Naive thymus-derived CD8-positive, alpha-beta T cell (primary cell): ENCODE measurements at regions not wholly inside any gene's neighbourhood (a gene's known extent, or its start where the extent isn't known, plus 50 kb on each side); places are given as distances from the start of the nearest gene placed in this dataset.
"Not testable (repeated sequence)": the region's sequence is repeated elsewhere in the genome, so short reads cannot be mapped to it uniquely, and the experiment has no call there.

ENCODE experiments used
- ATAC-seq, 2 donors: fragments of 150-1000 bp; cut with Tn5 transposase in 1 of 2; sonication (Bioruptor Pico), chemical (Tn5 transposase) in 1 of 2; 1 replicate in 1 of 2; 2 replicates in 1 of 2; pipeline ENCODE4 v1.10.0; 2021; ENCODE audit warnings: mild to moderate bottlenecking in 2 of 2, moderate library complexity in 2 of 2
- POLR2A ChIA-PET: fragments of 350-600 bp; sonication (Branson Sonifier 250); formaldehyde crosslinking; loops from one replicate; lab custom pipeline; 2021; ENCODE audit warnings: antibody characterized with exemption; lab: Charles Lee
- DNase-seq, 10 donors: peaks; one replicate each; pipeline versions ENCODE4 v3.0.0 to v3.0.0-alpha.2; 2020 to 2022
- H3K27ac Mint-ChIP-seq, 10 donors: one replicate each; pipeline ENCODE4 v1.8.0; 2020 to 2022; ENCODE audit warnings: mild to moderate bottlenecking in 10 of 10, mixed read lengths in 10 of 10, moderate library complexity in 4 of 10, inconsistent platforms in 1 of 10
- H3K27me3 Mint-ChIP-seq, 5 donors: one replicate each; pipeline ENCODE4 v1.8.0; 2021 to 2022; ENCODE audit warnings: mixed read lengths in 5 of 5
- H3K36me3 Mint-ChIP-seq, 3 donors: one replicate each; pipeline ENCODE4 v1.8.0; 2020 to 2022; ENCODE audit warnings: mixed read lengths in 3 of 3, mild to moderate bottlenecking in 2 of 3, inconsistent platforms in 1 of 3
- H3K4me1 Mint-ChIP-seq, 4 donors: one replicate each; pipeline ENCODE4 v1.8.0; 2021 to 2022; ENCODE audit warnings: mixed read lengths in 4 of 4
- H3K4me3 Mint-ChIP-seq, 10 donors: one replicate each; pipeline ENCODE4 v1.8.0; 2020 to 2022; ENCODE audit warnings: mild to moderate bottlenecking in 10 of 10, mixed read lengths in 10 of 10, moderate library complexity in 6 of 10, inconsistent platforms in 1 of 10
- H3K9me3 Mint-ChIP-seq, 9 donors: one replicate each; pipeline ENCODE4 v1.8.0; 2020 to 2022; ENCODE audit warnings: mixed read lengths in 9 of 9, mild to moderate bottlenecking in 3 of 9, inconsistent platforms in 1 of 9, moderate library complexity in 1 of 9

DNA sequence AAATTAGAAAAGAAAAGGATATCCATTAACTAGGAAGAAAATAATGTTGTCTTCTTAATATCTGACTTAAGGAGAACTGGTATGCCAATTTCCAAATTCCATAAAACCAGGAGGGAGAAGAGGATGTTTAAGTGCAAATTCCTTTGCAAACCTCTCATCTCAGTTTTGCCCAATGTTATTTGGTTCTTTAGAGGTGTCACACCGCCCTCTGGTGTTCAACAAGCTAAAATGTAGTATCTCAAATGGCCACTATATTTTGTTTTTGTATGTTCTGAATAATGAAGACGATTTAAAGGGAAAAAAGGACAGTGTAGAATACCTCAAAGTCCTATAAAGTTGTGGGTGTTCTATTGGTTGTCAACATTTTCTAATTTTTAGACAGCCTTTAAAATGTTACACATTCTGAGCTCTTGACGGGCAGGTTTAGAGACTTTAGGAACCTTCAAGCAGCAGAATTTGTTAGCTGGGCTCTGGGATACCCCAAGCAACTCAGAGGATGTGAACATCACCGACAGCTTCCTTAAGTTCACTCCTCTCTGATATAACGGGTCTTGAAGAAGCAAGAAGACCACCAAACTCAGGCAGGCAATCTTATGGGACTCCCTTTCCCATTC lies 458.3 kb downstream of the MFSD1 start:
- no peaks in the 10 kb centered on the region for H3K9me3 Mint-ChIP-seq
- no peak overlapping the region for H3K4me3 Mint-ChIP-seq
- H3K27me3 Mint-ChIP-seq = peaks cover 7 to 21% (median 13%) of the 10 kb centered on the region in 5 donors
- POLR2A ChIA-PET = no interaction called here
- no peak for ATAC-seq
- peak in 5 of 10 donors; percentile 20 to 64 (median 40) for DNase-seq
- no peak overlapping the region for H3K27ac Mint-ChIP-seq
- H3K4me1 Mint-ChIP-seq = no peaks in the 10 kb centered on the region
- no peaks in the 10 kb centered on the region for H3K36me3 Mint-ChIP-seq

DNA sequence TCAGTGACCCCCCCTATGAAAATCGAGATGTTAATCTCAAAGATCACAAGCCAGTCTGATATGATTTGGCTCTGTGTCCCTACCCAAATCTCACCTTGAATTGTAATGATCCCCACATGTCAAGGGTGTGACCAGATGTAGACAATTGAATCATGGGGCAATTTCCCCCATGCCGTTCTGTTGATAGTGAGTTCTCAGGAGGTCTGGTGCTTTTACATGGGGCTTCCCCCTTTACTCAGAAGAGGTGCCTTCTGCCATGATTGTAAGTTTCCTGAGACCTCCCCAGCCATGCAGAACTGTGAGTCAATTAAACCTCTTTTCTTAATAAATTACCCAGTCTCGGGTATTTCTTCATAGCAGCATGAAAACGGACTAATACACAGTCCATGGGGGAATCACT lies 459.5 kb downstream of the MFSD1 start:
- ATAC-seq, H3K4me3 Mint-ChIP-seq, DNase-seq, POLR2A ChIA-PET, H3K36me3 Mint-ChIP-seq, H3K9me3 Mint-ChIP-seq, H3K4me1 Mint-ChIP-seq, H3K27ac Mint-ChIP-seq: not testable (repeated sequence)
- H3K27me3 Mint-ChIP-seq = peaks cover 3 to 19% (median 10%) of the 10 kb centered on the region in 5 donors

DNA sequence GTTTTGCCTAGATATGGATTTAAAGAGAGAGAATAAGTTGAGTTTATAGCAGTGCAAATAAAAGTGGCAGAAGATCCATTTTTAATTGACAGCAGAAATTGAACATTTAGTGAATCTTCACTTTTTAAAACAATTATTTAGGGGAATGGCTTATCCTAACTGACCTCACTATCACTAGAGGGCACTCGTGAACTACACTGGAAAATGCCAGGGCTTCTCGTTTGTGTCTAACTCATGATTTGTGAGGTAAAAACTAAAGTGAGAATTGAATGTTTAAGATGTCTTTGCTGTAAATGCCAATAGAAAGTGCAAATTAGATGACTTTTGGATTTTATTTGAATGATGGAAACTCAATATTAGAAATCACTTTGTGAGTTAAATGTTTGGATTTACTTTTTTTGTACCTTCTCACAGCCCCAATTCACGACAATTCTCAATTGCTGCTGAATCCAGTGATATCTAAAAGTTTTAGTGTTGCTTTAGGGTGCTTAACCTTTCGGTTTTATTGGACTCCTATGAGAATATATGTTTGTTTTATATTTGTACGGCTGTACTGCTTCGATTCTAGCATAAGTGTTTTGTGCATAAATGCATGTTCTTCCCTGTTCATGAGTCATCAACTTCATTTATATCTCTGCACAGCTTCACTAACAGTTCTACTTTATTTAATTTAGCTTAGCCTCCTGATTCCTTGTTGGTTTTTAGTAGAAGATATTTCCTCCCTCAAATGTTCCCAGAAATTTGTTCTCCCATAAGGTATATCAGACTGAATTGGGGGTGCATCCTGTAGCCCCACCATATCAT lies 462.1 kb downstream of the MFSD1 start:
- H3K9me3 Mint-ChIP-seq = no peaks in the 10 kb centered on the region
- POLR2A ChIA-PET = no interaction called here
- no peak overlapping the region for H3K27ac Mint-ChIP-seq
- H3K4me1 Mint-ChIP-seq = peaks cover 0 to 2% (median 0%) of the 10 kb centered on the region in 4 donors
- no peak overlapping the region for H3K4me3 Mint-ChIP-seq
- H3K27me3 Mint-ChIP-seq = peaks cover under 1 to 11% (median 4%) of the 10 kb centered on the region in 5 donors
- H3K36me3 Mint-ChIP-seq = no peaks in the 10 kb centered on the region
- ATAC-seq (no peak), DNase-seq (no peak)

DNA sequence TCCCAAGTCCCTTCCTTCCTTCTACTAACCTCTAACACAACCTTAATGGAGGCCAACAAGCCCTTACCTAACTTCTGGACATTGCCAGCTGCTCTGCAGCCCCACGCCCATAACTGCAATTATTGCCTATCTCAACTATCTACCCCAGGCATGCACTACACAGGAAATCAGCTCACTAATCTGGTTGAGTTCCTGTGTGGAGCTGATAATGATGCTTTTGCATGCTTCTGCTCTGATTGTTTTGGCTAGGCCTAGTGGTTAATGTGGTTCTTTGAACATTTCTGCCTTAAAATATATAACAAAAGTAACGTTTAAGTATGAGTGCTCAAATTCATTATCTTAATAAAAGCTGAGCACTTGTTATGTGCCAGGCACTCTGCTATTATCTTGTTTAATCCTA lies 463.9 kb downstream of the MFSD1 start:
- POLR2A ChIA-PET = no interaction called here
- Mint-ChIP-seq H3K36me3 (no peaks in the 10 kb centered on the region), H3K27me3 (peaks cover 2 to 14% (median 8%) of the 10 kb centered on the region in 5 donors), H3K4me1 (peaks cover 0 to 2% (median 0%) of the 10 kb centered on the region in 4 donors), H3K4me3 (no peak overlapping the region), H3K27ac (no peak overlapping the region), H3K9me3 (no peaks in the 10 kb centered on the region)
- DNase-seq (no peak), ATAC-seq (no peak)

DNA sequence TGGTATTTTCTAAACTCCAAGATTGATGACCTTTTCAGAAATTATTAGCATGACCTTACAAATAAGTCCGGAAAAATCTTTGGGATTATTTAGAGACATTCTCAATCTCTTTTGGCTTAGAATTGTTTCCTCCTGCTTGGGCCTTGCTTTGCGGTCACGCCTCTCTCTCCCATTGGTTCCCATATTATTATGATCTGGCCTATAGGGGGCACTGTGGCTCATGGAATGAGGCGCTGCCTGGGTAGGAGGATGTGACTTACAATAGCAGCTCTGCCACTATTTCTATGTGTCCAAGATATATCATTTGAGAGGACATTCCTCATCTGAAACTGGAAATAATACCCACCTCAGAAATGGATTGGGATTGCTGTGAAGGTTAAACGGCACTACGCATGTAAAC lies 464.9 kb downstream of the MFSD1 start:
- Mint-ChIP-seq H3K36me3 (no peaks in the 10 kb centered on the region), H3K27ac (no peak overlapping the region), H3K4me1 (peaks cover 0 to 2% (median 0%) of the 10 kb centered on the region in 4 donors), H3K9me3 (no peaks in the 10 kb centered on the region), H3K27me3 (peaks cover 1 to 10% (median 7%) of the 10 kb centered on the region in 5 donors), H3K4me3 (no peak overlapping the region)
- no peak for ATAC-seq
- POLR2A ChIA-PET = no interaction called here
- no peak for DNase-seq

DNA sequence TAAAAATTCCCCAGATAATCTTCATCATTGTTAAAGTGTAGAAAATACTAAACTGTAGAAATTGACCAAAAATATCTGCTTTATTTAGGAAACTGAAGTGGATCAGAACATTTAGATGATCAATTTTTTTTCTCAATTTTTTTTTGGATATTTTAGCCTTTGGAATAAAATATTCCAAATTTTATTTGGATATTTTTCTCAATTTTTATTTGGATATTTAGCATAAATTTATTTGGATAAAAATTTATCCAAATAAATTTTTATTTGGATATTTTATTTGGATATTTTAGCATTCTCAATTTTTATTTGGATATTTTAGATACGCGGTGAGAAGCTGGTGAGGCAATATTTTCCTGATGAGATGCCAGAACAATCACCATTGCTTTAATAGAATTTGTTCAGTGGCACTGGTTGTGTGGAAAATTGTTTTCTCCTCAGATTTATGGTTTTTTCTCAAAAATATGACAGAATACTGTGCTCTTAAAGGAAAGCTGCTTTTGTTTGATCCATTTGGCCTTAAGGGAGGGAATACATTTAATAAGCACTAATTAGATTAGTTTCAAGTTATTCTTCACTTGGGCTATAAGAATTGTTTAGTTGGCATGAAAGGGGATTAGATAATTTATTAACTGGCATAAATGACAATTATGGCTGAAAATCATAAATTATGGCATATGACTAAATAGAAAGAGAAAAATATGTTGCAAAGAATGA lies 470.1 kb downstream of the MFSD1 start:
- Mint-ChIP-seq H3K4me1 (no peaks in the 10 kb centered on the region), H3K4me3 (no peak overlapping the region), H3K9me3 (no peaks in the 10 kb centered on the region), H3K27me3 (peaks cover 0 to 10% (median 6%) of the 10 kb centered on the region in 5 donors), H3K27ac (no peak overlapping the region), H3K36me3 (no peaks in the 10 kb centered on the region)
- ATAC-seq (no peak), DNase-seq (no peak)
- POLR2A ChIA-PET = no interaction called here

DNA sequence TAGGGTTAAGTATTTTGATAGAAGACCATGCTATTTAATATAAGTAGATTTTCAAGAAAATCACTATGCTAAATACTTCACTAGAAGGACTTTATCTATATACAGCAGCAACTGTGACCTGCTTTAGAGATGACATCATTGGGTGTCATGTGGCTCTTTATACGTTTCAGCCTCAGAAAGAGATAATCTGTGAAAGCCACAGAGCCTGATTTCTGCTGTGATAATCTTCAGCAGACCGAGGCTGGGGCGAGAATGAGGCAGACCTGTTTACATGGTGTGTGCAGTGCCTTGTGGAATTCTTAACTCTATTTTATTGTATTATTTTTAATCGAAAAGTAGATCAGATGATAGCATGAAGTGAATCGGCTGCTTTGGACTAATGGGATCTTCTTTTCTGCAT lies 471.2 kb downstream of the MFSD1 start:
- no peak overlapping the region for H3K4me3 Mint-ChIP-seq
- H3K27me3 Mint-ChIP-seq = peaks cover 0 to 9% (median 6%) of the 10 kb centered on the region in 5 donors
- no peak overlapping the region for H3K27ac Mint-ChIP-seq
- DNase-seq (no peak), ATAC-seq (no peak)
- H3K4me1 Mint-ChIP-seq = no peaks in the 10 kb centered on the region
- peaks cover 0 to 2% (median 0%) of the 10 kb centered on the region in 9 donors for H3K9me3 Mint-ChIP-seq
- POLR2A ChIA-PET = no interaction called here
- no peaks in the 10 kb centered on the region for H3K36me3 Mint-ChIP-seq

DNA sequence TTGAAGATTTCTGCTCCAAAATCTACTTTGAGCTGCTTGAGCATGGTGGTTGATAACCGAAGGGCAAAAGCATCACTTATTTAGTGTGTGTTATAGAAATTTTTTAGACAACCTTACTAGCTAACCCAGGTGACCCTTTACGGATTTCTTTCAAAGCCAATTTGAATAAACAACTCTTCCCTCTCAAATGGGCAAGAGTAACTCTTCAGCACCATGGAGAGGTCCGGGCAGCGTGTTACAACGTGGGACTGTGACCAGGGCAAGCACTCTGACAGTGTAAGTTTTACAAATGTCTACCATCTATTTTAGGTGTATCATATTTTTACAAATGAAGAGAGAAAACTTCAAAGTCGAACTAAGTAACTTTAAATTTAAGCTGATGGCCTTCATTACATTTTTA lies 471.8 kb downstream of the MFSD1 start:
- H3K27me3 Mint-ChIP-seq = peaks cover 0 to 9% (median 6%) of the 10 kb centered on the region in 5 donors
- POLR2A ChIA-PET = no interaction called here
- no peak overlapping the region for H3K27ac Mint-ChIP-seq
- H3K4me1 Mint-ChIP-seq = no peaks in the 10 kb centered on the region
- H3K36me3 Mint-ChIP-seq = no peaks in the 10 kb centered on the region
- H3K9me3 Mint-ChIP-seq = peaks cover 0 to 4% (median 0%) of the 10 kb centered on the region in 9 donors
- no peak for ATAC-seq
- H3K4me3 Mint-ChIP-seq = no peak overlapping the region
- no peak for DNase-seq

DNA sequence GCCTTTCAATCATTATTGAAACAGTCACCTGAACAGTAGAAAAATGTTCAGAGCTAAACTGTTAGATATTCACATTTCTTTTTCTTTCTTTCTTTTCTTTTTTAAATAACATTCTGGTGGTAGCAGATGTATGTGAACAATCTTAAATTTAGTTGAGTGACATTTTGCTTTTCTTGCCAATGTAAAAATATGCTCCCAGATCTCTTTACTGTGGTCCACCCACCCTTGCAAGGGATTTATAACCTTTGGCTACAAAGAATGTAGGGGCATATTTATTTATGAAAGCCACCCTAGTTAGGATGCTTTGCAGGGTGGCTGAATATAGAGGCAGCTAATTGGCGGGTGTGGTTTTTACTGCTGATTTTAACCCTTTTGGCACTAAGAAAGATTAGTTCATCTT lies 473.9 kb downstream of the MFSD1 start:
- Mint-ChIP-seq H3K27me3 (peaks cover 0 to 4% (median 2%) of the 10 kb centered on the region in 5 donors), H3K4me1 (no peaks in the 10 kb centered on the region), H3K36me3 (no peaks in the 10 kb centered on the region), H3K4me3 (no peak overlapping the region), H3K27ac (no peak overlapping the region), H3K9me3 (peaks cover 0 to 10% (median 2%) of the 10 kb centered on the region in 9 donors)
- no peak for ATAC-seq
- POLR2A ChIA-PET = no interaction called here
- DNase-seq = no peak

DNA sequence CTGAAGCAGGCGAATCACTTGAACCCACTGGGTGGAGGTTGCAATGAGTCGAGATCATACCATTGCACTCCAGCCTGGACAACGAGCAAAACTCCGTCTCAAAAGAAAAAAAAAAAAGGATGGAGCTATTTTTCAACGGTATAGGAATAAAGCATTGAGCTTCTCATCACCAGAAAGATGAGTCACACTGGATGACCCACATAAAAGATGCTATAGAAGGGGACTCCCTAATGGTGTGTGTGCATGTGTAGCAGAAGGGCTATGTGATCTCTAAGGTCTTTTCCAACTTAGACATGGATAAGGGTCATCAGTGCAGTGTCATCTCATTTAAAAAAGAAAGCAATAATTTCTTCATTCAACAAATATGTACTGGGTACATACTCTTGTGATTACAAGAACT lies 476.0 kb downstream of the MFSD1 start:
- DNase-seq (no peak), ATAC-seq (no peak)
- Mint-ChIP-seq H3K27me3 (peaks cover 0 to 4% (median 0%) of the 10 kb centered on the region in 5 donors), H3K9me3 (peaks cover 0 to 10% (median 2%) of the 10 kb centered on the region in 9 donors), H3K36me3 (no peaks in the 10 kb centered on the region), H3K27ac (no peak overlapping the region), H3K4me3 (no peak overlapping the region), H3K4me1 (no peaks in the 10 kb centered on the region)
- POLR2A ChIA-PET = no interaction called here

DNA sequence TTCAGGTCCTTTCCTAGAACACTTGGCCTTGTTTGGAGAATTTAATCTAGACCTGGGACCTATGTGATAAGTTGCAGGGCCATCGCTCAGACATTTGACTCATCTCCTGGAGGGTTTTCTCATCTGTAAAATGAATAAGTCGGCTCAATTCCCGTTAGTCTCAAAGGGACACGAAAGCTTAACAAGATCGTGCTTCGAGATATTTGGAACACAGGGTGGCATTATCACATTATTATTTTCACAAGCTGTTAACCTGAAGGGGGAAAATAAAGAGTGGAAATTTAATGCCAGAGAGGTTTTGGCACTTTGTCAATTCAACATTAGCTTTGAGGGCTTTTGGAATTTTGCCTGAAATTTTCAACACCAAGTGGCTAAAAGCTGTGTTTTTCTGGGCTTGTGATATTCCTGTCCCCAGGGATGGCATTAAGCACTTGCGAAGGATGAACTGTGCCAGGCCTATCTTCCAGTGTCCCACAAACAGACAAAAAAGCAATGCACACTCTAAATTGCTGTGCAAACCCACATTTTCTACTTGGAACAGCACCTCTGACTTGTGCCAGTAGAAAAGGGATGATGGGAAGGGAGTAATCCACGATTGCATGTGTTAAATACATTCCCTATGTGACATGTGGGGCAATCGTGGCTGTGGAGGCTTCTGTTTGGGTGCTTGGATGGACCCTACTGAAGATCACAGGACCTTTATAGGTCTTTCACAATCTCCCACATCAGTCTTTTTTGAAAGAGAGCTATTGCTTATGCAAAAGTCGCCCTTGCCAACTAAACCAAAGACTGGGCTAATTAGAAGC lies 478.7 kb downstream of the MFSD1 start:
- H3K4me3 Mint-ChIP-seq = no peak overlapping the region
- H3K4me1 Mint-ChIP-seq = no peaks in the 10 kb centered on the region
- peaks cover 0 to 7% (median 0%) of the 10 kb centered on the region in 5 donors for H3K27me3 Mint-ChIP-seq
- POLR2A ChIA-PET = no interaction called here
- DNase-seq (no peak), ATAC-seq (no peak)
- no peak overlapping the region for H3K27ac Mint-ChIP-seq
- H3K36me3 Mint-ChIP-seq = no peaks in the 10 kb centered on the region
- peaks cover 0 to 10% (median 2%) of the 10 kb centered on the region in 9 donors for H3K9me3 Mint-ChIP-seq

GRCh38 chr3:159293493-159293892 lies 491.6 kb downstream of the MFSD1 start:
- Mint-ChIP-seq H3K36me3 (no peaks in the 10 kb centered on the region), H3K4me3 (no peak overlapping the region), H3K27ac (no peak overlapping the region), H3K27me3 (peaks cover 0 to 10% (median 5%) of the 10 kb centered on the region in 5 donors), H3K4me1 (no peaks in the 10 kb centered on the region), H3K9me3 (peaks cover 0 to 7% (median 0%) of the 10 kb centered on the region in 9 donors)
- ATAC-seq (no peak), DNase-seq (no peak)
- POLR2A ChIA-PET = no interaction called here
